Calu3 (cell line): ENCODE measurements at regions not wholly inside any gene's neighbourhood (a gene's known extent, or its start where the extent isn't known, plus 50 kb on each side); places are given as distances from the start of the nearest gene placed in this dataset.

Source experiments
- BruUV-seq: library from RNA; stranded (reverse); fragments of 400-500 nt; replicated peaks from 2 replicates; lab custom pipeline; 2021; lab: Mats Ljungman, UMichigan
- CTCF ChIA-PET: fragments of 300-600 bp; sonication (Branson Sonifier 250); formaldehyde crosslinking; loops from one replicate; lab custom pipeline; 2022; ENCODE audit warnings: antibody characterized with exemption; lab: Charles Lee
- DNase-seq: peaks from one replicate; pipeline ENCODE4 v3.0.0; 2022
- H3K27ac Mint-ChIP-seq: one replicate; pipeline ENCODE4 v1.8.0; 2022; ENCODE audit warnings: mixed read lengths; ENCODE audit not compliant: unreplicated experiment
- H3K27me3 Mint-ChIP-seq: one replicate; pipeline ENCODE4 v1.8.0; 2022; ENCODE audit warnings: mixed read lengths; ENCODE audit not compliant: unreplicated experiment
- H3K36me3 Mint-ChIP-seq: one replicate; pipeline ENCODE4 v1.8.0; 2022; ENCODE audit warnings: mild to moderate bottlenecking, moderate library complexity, mixed read lengths; ENCODE audit not compliant: insufficient read depth, unreplicated experiment
- H3K4me1 Mint-ChIP-seq: one replicate; pipeline ENCODE4 v1.8.0; 2022; ENCODE audit warnings: mild to moderate bottlenecking, low read depth, mixed read lengths; ENCODE audit not compliant: unreplicated experiment
- H3K4me3 Mint-ChIP-seq: one replicate; pipeline ENCODE4 v1.8.0; 2022; ENCODE audit warnings: mild to moderate bottlenecking, low read depth, moderate library complexity, mixed read lengths; ENCODE audit not compliant: unreplicated experiment
- H3K9me3 Mint-ChIP-seq: one replicate; pipeline ENCODE4 v1.8.0; 2022; ENCODE audit warnings: low read depth, mixed read lengths; ENCODE audit not compliant: unreplicated experiment
- CTCF ChIP-seq: fragments of 200-600 bp; IDR thresholded peaks from one replicate; pipeline ENCODE4 v1.8.0; 2022; ENCODE audit warnings: antibody characterized with exemption; ENCODE audit not compliant: unreplicated experiment
- intact Hi-C: fragments of 100-400 bp; cut with micrococcal nuclease; formaldehyde crosslinking; loops from one replicate; pipeline ENCODE4 v1.10.0; 2022; ENCODE audit not compliant: unreplicated experiment

DNA sequence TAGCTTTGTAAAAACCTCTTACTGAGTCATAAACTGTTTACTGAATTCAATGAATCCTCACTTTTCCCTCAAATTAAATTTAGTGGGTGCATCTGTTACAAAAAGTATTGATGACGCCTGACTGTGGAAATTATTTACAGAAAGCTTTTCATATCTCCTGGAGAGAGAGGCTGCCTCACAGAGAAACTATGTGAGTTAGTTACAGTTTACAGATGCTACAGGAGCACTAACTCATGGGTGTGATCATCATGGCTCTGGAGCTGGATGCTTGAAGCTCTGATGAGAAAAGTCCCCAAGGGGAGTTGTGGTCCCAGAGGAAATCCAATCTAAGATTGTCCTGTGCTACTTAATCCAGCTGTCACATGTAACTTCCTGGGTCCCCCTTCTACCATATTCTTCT, 590.8 kb downstream of the LMO7 start:
- H3K4me1 Mint-ChIP-seq, result no peaks in the 10 kb centered on the region
- CTCF ChIA-PET, result no interaction called here
- H3K4me3 Mint-ChIP-seq, result no peak overlapping the region
- H3K36me3 Mint-ChIP-seq, result no peaks in the 10 kb centered on the region
- no TSS peak for BruUV-seq
- H3K27me3 Mint-ChIP-seq, result no peaks in the 10 kb centered on the region
- H3K9me3 Mint-ChIP-seq, result peaks cover 3% of the 10 kb centered on the region
- DNase-seq, result no peak
- no peak overlapping the region for H3K27ac Mint-ChIP-seq
- intact Hi-C loops, result no loop called here
- TF ChIP-seq CTCF, result no peak

DNA sequence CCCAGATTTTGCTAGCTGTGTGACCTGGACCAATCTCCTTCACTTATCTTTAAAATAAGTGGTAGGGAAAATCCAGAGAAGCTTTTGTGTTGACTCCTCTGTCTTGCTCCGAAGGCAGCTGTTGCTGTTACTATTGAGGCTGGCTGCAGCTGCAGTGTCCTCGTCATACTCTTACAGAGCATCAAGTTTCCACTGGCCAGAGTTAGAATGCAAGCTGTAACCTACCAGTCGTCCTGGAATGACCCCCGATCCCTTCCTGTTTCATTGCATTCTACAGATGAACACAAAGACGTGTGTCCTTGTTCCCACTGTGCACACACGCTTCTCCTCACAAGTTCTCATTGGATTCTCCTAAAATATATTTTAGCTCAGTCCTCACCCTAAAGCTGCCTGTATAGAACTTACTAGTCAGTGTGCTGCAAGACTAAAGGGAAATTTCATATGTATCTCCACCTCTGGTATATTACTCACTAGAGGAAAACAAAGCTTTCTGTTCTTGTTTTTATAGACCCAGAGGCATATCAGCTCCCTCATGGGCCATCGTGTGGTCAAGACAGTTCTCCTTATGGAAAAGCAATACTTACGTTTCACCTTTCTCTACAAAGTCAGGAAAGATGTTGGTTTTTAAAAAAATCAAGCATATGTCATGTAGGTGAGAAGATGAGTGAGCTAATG, 589.8 kb downstream of the LMO7 start:
- DNase-seq, result no peak
- H3K9me3 Mint-ChIP-seq, result peaks cover 3% of the 10 kb centered on the region
- CTCF ChIA-PET, result no interaction called here
- H3K36me3 Mint-ChIP-seq, result no peaks in the 10 kb centered on the region
- H3K27me3 Mint-ChIP-seq, result no peaks in the 10 kb centered on the region
- no TSS peak for BruUV-seq
- H3K4me3 Mint-ChIP-seq, result no peak overlapping the region
- H3K4me1 Mint-ChIP-seq, result no peaks in the 10 kb centered on the region
- no peak for TF ChIP-seq CTCF
- no peak overlapping the region for H3K27ac Mint-ChIP-seq
- intact Hi-C loops, result no loop called here

DNA sequence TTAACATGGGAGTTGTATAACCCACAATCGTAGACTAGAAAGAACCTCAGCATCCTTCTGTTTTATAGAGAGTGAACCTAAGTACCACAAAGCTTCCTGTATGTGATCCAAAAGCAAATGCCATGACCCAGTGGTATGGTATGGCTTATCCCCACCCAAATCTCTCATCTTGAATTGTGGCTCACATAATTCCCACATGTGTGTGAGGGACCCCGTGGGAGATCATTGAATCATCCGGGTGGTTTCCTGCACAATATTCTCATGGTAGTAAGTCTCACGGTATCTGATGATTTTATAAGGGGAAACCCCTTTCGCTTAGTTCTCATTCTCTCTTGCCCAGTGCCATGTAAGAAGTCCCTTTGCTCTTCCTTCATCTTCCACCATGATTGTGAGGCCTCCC, 587.9 kb downstream of the LMO7 start:
- no peak for TF ChIP-seq CTCF

GRCh38 chr13:76223565-76223964, 587.4 kb downstream of the LMO7 start:
- TF ChIP-seq CTCF, result no peak
- Mint-ChIP-seq H3K4me3 (no peak overlapping the region), H3K27me3 (no peaks in the 10 kb centered on the region), H3K27ac (no peak overlapping the region), H3K9me3 (peaks cover 3% of the 10 kb centered on the region), H3K4me1 (no peaks in the 10 kb centered on the region), H3K36me3 (no peaks in the 10 kb centered on the region)
- CTCF ChIA-PET, result no interaction called here
- no TSS peak for BruUV-seq
- intact Hi-C loops, result no loop called here
- DNase-seq, result no peak

More for the DNA sequence above, 587.9 kb downstream of the LMO7 start:
- Mint-ChIP-seq H3K27me3 (no peaks in the 10 kb centered on the region), H3K36me3 (no peaks in the 10 kb centered on the region), H3K4me3 (no peak overlapping the region), H3K27ac (no peak overlapping the region), H3K4me1 (no peaks in the 10 kb centered on the region), H3K9me3 (peaks cover 3% of the 10 kb centered on the region)
- intact Hi-C loops, result no loop called here
- CTCF ChIA-PET, result no interaction called here
- no TSS peak for BruUV-seq
- no peak for DNase-seq
